LNCaP clone FGC (cell line): ENCODE measurements at regions not wholly inside any gene's neighbourhood (a gene's known extent, or its start where the extent isn't known, plus 50 kb on each side); places are given as distances from the start of the nearest gene placed in this dataset.

Experiments used
- DNase-seq: peaks from one replicate; pipeline ENCODE4 v3.0.0-alpha.2; 2011; ENCODE audit warnings: low read depth
- H3K4me3 ChIP-seq: 2 replicates; pipeline ENCODE4 v1.5.1; 2011; ENCODE audit warnings: mild to moderate bottlenecking, low read depth, low read length, control low read depth
- CTCF ChIP-seq: IDR thresholded peaks from 2 replicates; pipeline ENCODE4 v1.5.1; 2012; ENCODE audit warnings: mild to moderate bottlenecking; ENCODE audit not compliant: control insufficient read depth, insufficient read depth; ENCODE audit errors: extremely low read depth

GRCh38 chrX:37287741-37288444 lies 61.3 kb upstream of the PRRG1 start:
- no peak for TF ChIP-seq CTCF
- peak; percentile 8 for DNase-seq
- no peak overlapping the region for H3K4me3 ChIP-seq

- no peak for TF ChIP-seq CTCF
Measured at GRCh38 chrX:37291924-37292323, 57.2 kb upstream of the PRRG1 start.

More at GRCh38 chrX:37291924-37292323, 57.2 kb upstream of the PRRG1 start:
- DNase-seq = no peak
- H3K4me3 ChIP-seq = no peak overlapping the region
